COLO668 (cell line): ENCODE measurements at regions not wholly inside any gene's neighbourhood (a gene's known extent, or its start where the extent isn't known, plus 50 kb on each side); places are given as distances from the start of the nearest gene placed in this dataset.
A peak's percentile ranks its signal among the peaks of the same experiment; 100 is the strongest.

Experiments used
- DNase-seq: peaks from one replicate; lab custom pipeline; 2025; ENCODE audit not compliant: unreplicated experiment; lab: John Stamatoyannopoulos, UW

- DNase-seq: no peak
Measured at GRCh38 chr9:1414711-1415131, 364.6 kb downstream of the DMRT2 start.

GRCh38 chr9:1415146-1415545 lies 365.0 kb downstream of the DMRT2 start:
- no peak for DNase-seq

GRCh38 chr9:1416261-1416660 lies 366.1 kb downstream of the DMRT2 start:
- DNase-seq: no peak

- DNase-seq: no peak
Measured at GRCh38 chr9:1421436-1421835, 371.3 kb downstream of the DMRT2 start.

GRCh38 chr9:1427875-1428274 lies 377.7 kb downstream of the DMRT2 start:
- DNase-seq: no peak

- peak; percentile 39 for DNase-seq
Measured at GRCh38 chr9:1429297-1429696, 379.1 kb downstream of the DMRT2 start.

GRCh38 chr9:1431461-1431860 lies 381.3 kb downstream of the DMRT2 start:
- DNase-seq: no peak

GRCh38 chr9:1434052-1434767 lies 384.1 kb downstream of the DMRT2 start:
- DNase-seq: no peak

GRCh38 chr9:1434811-1435210 lies 384.7 kb downstream of the DMRT2 start:
- no peak for DNase-seq

GRCh38 chr9:1440256-1440655 lies 390.1 kb downstream of the DMRT2 start:
- DNase-seq: no peak

- DNase-seq: no peak
Measured at GRCh38 chr9:1442105-1442504, 391.9 kb downstream of the DMRT2 start.

- DNase-seq: no peak
Measured at GRCh38 chr9:1443450-1443849, 393.3 kb downstream of the DMRT2 start.

GRCh38 chr9:1446671-1447070 lies 396.5 kb downstream of the DMRT2 start:
- DNase-seq: no peak

GRCh38 chr9:1453636-1454035 lies 403.5 kb downstream of the DMRT2 start:
- DNase-seq: no peak

GRCh38 chr9:1454211-1454610 lies 404.1 kb downstream of the DMRT2 start:
- DNase-seq: no peak

GRCh38 chr9:1454616-1455347 lies 404.6 kb downstream of the DMRT2 start:
- DNase-seq: no peak

GRCh38 chr9:1455766-1456165 lies 405.6 kb downstream of the DMRT2 start:
- DNase-seq: no peak

GRCh38 chr9:1456301-1457024 lies 406.3 kb downstream of the DMRT2 start:
- DNase-seq: no peak

GRCh38 chr9:1457460-1457859 lies 407.3 kb downstream of the DMRT2 start:
- DNase-seq: no peak

- peak; percentile 33 for DNase-seq
Measured at GRCh38 chr9:1458503-1458902, 408.3 kb downstream of the DMRT2 start.

GRCh38 chr9:1460143-1460769 lies 410.1 kb downstream of the DMRT2 start:
- peak; percentile 28 for DNase-seq
